C4-2B (cell line): ENCODE measurements at regions not wholly inside any gene's neighbourhood (a gene's known extent, or its start where the extent isn't known, plus 50 kb on each side); places are given as distances from the start of the nearest gene placed in this dataset.

Source experiments
- CTCF ChIP-seq: fragments of 450-650 bp; conservative IDR thresholded peaks from 2 replicates; pipeline ENCODE4 v1.5.1; 2017; ENCODE audit warnings: mild to moderate bottlenecking
- ZFX ChIP-seq: fragments of 450-650 bp; IDR thresholded peaks from 2 replicates; pipeline ENCODE4 v1.6.1; 2017

DNA sequence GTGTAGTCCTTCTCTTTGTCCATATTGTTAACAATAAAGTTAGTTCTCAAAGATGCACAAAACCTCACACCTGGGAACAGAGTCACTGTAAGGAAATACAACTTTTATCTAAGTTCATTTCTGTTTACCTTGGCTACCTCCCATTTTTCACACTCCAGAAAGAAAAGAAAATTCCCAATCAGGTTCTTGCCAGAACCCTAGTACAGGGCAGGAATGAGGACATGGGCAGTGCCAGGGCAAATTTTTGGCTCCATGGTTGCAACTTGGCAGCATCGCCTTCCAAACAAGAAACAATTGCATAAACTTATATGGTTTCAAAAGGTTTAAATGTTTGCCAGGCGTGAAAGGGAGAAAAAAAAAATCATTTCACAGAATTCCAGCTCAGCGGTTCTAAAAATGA lies 296.3 kb upstream of the PRKD1 start:
- TF ChIP-seq CTCF (no peak), ZFX (no peak)
